AG09319 (cell line): ENCODE measurements at regions not wholly inside any gene's neighbourhood (a gene's known extent, or its start where the extent isn't known, plus 50 kb on each side); places are given as distances from the start of the nearest gene placed in this dataset.

Experiments used
- DNase-seq: peaks from one replicate; pipeline ENCODE4 v3.0.0-alpha.2; 2010; ENCODE audit warnings: low read depth; ENCODE audit errors: extremely low read depth
- TF ChIP-seq, protein P1 (sequence below): IDR thresholded peaks from 2 replicates; pipeline ENCODE4 v1.5.1; 2011; ENCODE audit warnings: low read depth, mild to moderate bottlenecking, inconsistent platforms, low read length, moderate library complexity

GRCh38 chr6:126944512-126944911 lies 174.0 kb upstream of the RSPO3 start:
- DNase-seq, result no peak
- TF ChIP-seq, protein P1, sequence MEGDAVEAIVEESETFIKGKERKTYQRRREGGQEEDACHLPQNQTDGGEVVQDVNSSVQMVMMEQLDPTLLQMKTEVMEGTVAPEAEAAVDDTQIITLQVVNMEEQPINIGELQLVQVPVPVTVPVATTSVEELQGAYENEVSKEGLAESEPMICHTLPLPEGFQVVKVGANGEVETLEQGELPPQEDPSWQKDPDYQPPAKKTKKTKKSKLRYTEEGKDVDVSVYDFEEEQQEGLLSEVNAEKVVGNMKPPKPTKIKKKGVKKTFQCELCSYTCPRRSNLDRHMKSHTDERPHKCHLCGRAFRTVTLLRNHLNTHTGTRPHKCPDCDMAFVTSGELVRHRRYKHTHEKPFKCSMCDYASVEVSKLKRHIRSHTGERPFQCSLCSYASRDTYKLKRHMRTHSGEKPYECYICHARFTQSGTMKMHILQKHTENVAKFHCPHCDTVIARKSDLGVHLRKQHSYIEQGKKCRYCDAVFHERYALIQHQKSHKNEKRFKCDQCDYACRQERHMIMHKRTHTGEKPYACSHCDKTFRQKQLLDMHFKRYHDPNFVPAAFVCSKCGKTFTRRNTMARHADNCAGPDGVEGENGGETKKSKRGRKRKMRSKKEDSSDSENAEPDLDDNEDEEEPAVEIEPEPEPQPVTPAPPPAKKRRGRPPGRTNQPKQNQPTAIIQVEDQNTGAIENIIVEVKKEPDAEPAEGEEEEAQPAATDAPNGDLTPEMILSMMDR, result no peak

DNA sequence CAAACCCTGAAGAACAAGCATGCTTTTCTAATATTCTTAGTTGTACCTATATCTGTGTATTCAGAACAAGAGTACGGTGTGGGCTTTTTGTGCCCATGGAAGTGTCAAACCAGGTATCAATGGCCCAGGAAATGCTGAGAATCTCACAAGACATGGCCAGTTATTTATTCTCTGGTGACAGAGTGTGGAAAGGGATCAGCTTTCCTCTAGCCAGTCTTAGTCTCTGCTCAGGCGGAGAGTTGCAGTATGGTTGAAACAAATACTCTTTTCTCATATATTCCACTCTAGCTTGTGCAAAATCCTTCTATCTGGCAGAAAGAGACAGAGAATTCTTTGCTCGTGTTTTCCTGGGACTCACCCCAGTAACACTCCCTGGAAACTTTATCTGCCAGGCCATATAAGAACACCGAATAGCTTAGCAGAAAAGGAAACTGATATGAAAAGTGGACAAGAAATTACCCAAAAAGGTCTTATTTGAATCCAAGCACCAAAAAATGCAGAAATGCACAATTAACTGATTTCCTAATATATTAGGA lies 173.3 kb upstream of the RSPO3 start:
- TF ChIP-seq, protein P1, result no peak
- DNase-seq, result no peak

GRCh38 chr6:126945812-126946360 lies 172.6 kb upstream of the RSPO3 start:
- DNase-seq, result no peak
- TF ChIP-seq, protein P1, result no peak

GRCh38 chr6:126947070-126947469 lies 171.4 kb upstream of the RSPO3 start:
- TF ChIP-seq, protein P1, result no peak
- no peak for DNase-seq

- DNase-seq, result no peak
- TF ChIP-seq, protein P1, result no peak
Observed at GRCh38 chr6:126949786-126950185, 168.7 kb upstream of the RSPO3 start.

DNA sequence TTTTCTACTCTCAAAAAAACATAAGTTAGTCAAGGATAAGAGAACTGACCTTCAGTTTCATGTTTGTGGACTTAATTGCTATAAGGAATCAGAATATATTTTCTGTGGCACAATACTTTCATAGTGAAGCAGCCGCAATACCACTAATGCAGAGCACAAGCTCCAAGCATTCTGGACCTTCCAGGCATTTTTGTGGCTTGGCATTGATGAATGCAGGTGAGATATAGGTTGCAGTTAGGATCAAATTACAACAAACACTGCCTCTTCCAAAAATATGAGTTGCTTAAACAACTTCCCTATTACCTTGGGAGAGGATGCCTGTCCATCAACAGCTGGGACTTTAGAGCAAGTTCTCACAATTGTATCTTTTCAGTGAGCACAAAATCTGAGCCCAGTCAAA lies 162.8 kb upstream of the RSPO3 start:
- TF ChIP-seq, protein P1, result no peak
- no peak for DNase-seq

DNA sequence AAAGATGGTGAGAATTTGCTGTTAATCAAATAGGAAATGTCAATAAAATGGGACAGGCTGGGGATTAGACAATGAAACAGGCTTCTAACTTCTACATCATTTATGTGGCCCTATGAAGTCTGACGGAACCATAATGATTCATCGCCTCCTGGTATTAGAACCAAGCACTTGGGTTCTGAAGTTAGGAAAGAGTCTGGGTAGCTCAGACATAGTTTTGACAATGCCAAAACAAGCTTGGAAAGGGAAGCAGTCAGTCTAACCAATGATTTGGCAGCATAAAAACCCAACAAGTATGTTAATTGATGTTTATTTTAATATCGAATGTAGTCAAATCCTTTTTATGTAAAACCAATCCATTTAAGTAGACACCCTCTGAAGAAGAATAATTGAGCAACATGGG lies 160.8 kb upstream of the RSPO3 start:
- TF ChIP-seq, protein P1, result no peak
- no peak for DNase-seq
